ENCODE measurements at regions not wholly inside any gene's neighbourhood (a gene's known extent, or its start where the extent isn't known, plus 50 kb on each side); places are given as distances from the start of the nearest gene placed in this dataset.

GRCh38 chr4:24321131-24321530 lies 263.2 kb downstream of the DHX15 start:
- TF ChIP-seq CTCF (IDR thresholded peaks at IDR 0.05; ENCODE audit: control insufficient read depth, extremely low read depth, insufficient read depth), result no peak
- no peak for DNase-seq (ENCODE audit: low read depth)
- no peak overlapping the region for H3K4me3 ChIP-seq (ENCODE audit: low read depth, low read length)

- no peak for DNase-seq (ENCODE audit: low read depth)
- TF ChIP-seq CTCF (IDR thresholded peaks at IDR 0.05; ENCODE audit: control insufficient read depth, extremely low read depth, insufficient read depth), result no peak
Measured at GRCh38 chr4:24319387-24319786, 265.0 kb downstream of the DHX15 start.

GRCh38 chr4:24315056-24315455 lies 269.3 kb downstream of the DHX15 start:
- TF ChIP-seq CTCF (IDR thresholded peaks at IDR 0.05; ENCODE audit: control insufficient read depth, extremely low read depth, insufficient read depth), result no peak
- DNase-seq (ENCODE audit: low read depth), result no peak
- H3K4me3 ChIP-seq (ENCODE audit: low read depth, low read length), result no peak overlapping the region

More at GRCh38 chr4:24319387-24319786, 265.0 kb downstream of the DHX15 start:
- no peak overlapping the region for H3K4me3 ChIP-seq (ENCODE audit: low read depth, low read length)

GRCh38 chr4:24312261-24312913 lies 272.0 kb downstream of the DHX15 start:
- DNase-seq (ENCODE audit: low read depth), result no peak
- TF ChIP-seq CTCF (IDR thresholded peaks at IDR 0.05; ENCODE audit: control insufficient read depth, extremely low read depth, insufficient read depth), result no peak
- no peak overlapping the region for H3K4me3 ChIP-seq (ENCODE audit: low read depth, low read length)

GRCh38 chr4:24303926-24304325 lies 280.4 kb downstream of the DHX15 start:
- TF ChIP-seq CTCF (IDR thresholded peaks at IDR 0.05; ENCODE audit: control insufficient read depth, extremely low read depth, insufficient read depth), result no peak
- DNase-seq (ENCODE audit: low read depth), result no peak
- H3K4me3 ChIP-seq (ENCODE audit: low read depth, low read length), result no peak overlapping the region

GRCh38 chr4:24298911-24299310 lies 285.4 kb downstream of the DHX15 start:
- no peak overlapping the region for H3K4me3 ChIP-seq (ENCODE audit: low read depth, low read length)
- no peak for TF ChIP-seq CTCF (IDR thresholded peaks at IDR 0.05; ENCODE audit: control insufficient read depth, extremely low read depth, insufficient read depth)
- DNase-seq (ENCODE audit: low read depth), result no peak

- TF ChIP-seq CTCF (IDR thresholded peaks at IDR 0.05; ENCODE audit: control insufficient read depth, extremely low read depth, insufficient read depth), result no peak
- DNase-seq (ENCODE audit: low read depth), result no peak
- no peak overlapping the region for H3K4me3 ChIP-seq (ENCODE audit: low read depth, low read length)
Measured at GRCh38 chr4:24287096-24287495, 297.3 kb downstream of the DHX15 start.
